ENCODE measurements at regions not wholly inside any gene's neighbourhood (a gene's known extent, or its start where the extent isn't known, plus 50 kb on each side); places are given as distances from the start of the nearest gene placed in this dataset.

- TF ChIP-seq POLR2A (IDR thresholded peaks at IDR 0.05) (no peak), CTCF (IDR thresholded peaks at IDR 0.05) (no peak), EP300 (IDR thresholded peaks at IDR 0.05) (no peak)
- no peaks in the 10 kb centered on the region for H3K27me3 ChIP-seq
- H3K9me3 ChIP-seq: no peaks in the 10 kb centered on the region
- DNase-seq (ENCODE audit: low spot score in 2 of 2): no peak
- H3K27ac ChIP-seq: no peak overlapping the region
- H3K36me3 ChIP-seq: no peaks in the 10 kb centered on the region
- 58 to 88% methylated on average over 3 of the region's 3 CpGs for WGBS, 2 donors
- no peak overlapping the region for H3K4me3 ChIP-seq
- no peaks in the 10 kb centered on the region for H3K4me1 ChIP-seq
These were observed 716.6 kb upstream of the FZD8 start for GRCh38 chr10:36358736-36359135.

- TF ChIP-seq CTCF (IDR thresholded peaks at IDR 0.05) (no peak), EP300 (IDR thresholded peaks at IDR 0.05) (no peak), POLR2A (IDR thresholded peaks at IDR 0.05) (no peak)
- Histone ChIP-seq H3K27ac (no peak overlapping the region), H3K36me3 (no peaks in the 10 kb centered on the region), H3K4me3 (no peak overlapping the region), H3K9me3 (no peaks in the 10 kb centered on the region), H3K4me1 (peaks cover 0 to 9% (median 2%) of the 10 kb centered on the region in 4 donors), H3K27me3 (no peaks in the 10 kb centered on the region)
- no peak for DNase-seq (ENCODE audit: low spot score in 2 of 2)
- 88 to 94% methylated on average over 2 of the region's 2 CpGs for WGBS, 2 donors
These were observed 712.5 kb upstream of the FZD8 start for GRCh38 chr10:36354633-36355032.

GRCh38 chr10:36351159-36351558 is 709.1 kb upstream of the FZD8 start:
- TF ChIP-seq POLR2A (IDR thresholded peaks at IDR 0.05) (no peak), CTCF (IDR thresholded peaks at IDR 0.05) (no peak), EP300 (IDR thresholded peaks at IDR 0.05) (no peak)
- Histone ChIP-seq H3K4me3 (no peak overlapping the region), H3K36me3 (no peaks in the 10 kb centered on the region), H3K9me3 (no peaks in the 10 kb centered on the region), H3K27ac (no peak overlapping the region), H3K4me1 (peaks cover 0 to 22% (median 5%) of the 10 kb centered on the region in 4 donors), H3K27me3 (no peaks in the 10 kb centered on the region)
- WGBS, 2 donors: 47 to 56% methylated on average over 2 of the region's 2 CpGs
- no peak for DNase-seq (ENCODE audit: low spot score in 2 of 2)

DNA sequence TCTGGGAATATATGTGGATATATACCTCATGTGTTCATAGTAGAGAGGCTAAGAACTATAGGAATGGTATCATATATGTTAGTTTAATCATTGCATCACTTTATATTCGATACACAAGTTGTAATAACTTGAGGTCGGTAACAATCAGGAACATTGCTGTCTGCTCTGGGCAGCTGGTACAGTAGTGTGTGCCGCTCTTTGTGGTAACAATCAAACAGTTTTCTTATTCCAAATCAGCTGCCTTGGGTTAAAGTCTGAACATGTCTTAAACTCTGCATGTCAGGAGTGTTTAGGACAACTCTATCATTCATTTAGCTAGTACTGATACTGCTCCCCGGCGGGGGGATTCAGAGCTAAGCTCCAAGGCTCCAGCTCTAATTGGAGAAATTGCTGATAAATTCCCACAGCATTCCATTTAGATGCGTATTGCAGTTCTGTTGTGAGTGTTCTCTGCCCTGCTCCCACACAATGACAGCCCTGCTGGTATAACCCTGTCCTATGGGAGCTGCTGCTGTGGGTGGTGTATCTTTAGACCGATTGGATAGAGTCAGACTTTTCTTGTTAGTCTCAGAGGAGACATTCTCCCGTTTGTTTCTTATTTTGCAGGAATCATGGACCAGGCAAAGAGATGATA is 707.5 kb upstream of the FZD8 start:
- H3K9me3 ChIP-seq: no peaks in the 10 kb centered on the region
- TF ChIP-seq CTCF (IDR thresholded peaks at IDR 0.05): no peak
- peak in 1 of 2 donors; percentile 36 for TF ChIP-seq EP300 (IDR thresholded peaks at IDR 0.05)
- no peak for TF ChIP-seq POLR2A (IDR thresholded peaks at IDR 0.05)
- peak overlapping the region in 2 of 4 donors; percentile 63 to 72 for H3K27ac ChIP-seq
- H3K4me3 ChIP-seq: no peak overlapping the region
- no peaks in the 10 kb centered on the region for H3K27me3 ChIP-seq
- 35% methylated on average over 8 of the region's 8 CpGs for WGBS, 2 donors
- H3K36me3 ChIP-seq: no peaks in the 10 kb centered on the region
- DNase-seq (ENCODE audit: low spot score in 2 of 2): no peak
- peaks cover 0 to 37% (median 11%) of the 10 kb centered on the region in 4 donors for H3K4me1 ChIP-seq

DNA sequence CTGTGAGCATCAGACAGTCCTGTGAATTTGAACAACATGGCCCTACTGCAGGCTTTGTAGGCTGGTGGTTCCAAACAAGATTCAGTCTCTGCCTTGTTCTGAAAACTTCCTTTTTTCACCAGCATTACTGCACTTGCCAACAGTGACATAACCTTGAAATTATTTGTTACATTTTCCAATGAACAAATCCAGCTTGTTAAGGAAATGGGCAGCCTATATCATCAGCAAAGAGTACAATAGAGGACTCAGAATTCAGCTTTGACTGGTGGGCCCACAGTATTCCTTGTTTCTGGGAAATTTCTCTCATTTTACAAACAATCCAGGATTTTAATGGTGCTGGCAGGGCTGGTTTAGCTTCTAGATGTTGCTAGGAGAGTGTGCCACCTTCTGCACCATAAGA is 703.7 kb upstream of the FZD8 start:
- no peak for DNase-seq (ENCODE audit: low spot score in 2 of 2)
- peak overlapping the region in 2 of 4 donors; percentile 65 to 67 for H3K27ac ChIP-seq
- H3K9me3 ChIP-seq: no peaks in the 10 kb centered on the region
- no peaks in the 10 kb centered on the region for H3K27me3 ChIP-seq
- H3K4me3 ChIP-seq: no peak overlapping the region
- H3K4me1 ChIP-seq: peaks cover 0 to 43% (median 12%) of the 10 kb centered on the region in 4 donors
- no peaks in the 10 kb centered on the region for H3K36me3 ChIP-seq
- TF ChIP-seq CTCF (IDR thresholded peaks at IDR 0.05) (no peak), EP300 (IDR thresholded peaks at IDR 0.05) (peak in 1 of 2 donors; percentile 73), POLR2A (IDR thresholded peaks at IDR 0.05) (no peak)
